ENCODE measurements at regions not wholly inside any gene's neighbourhood (a gene's known extent, or its start where the extent isn't known, plus 50 kb on each side); places are given as distances from the start of the nearest gene placed in this dataset.

GRCh38 chr1:58290685-58291372 lies 255.7 kb downstream of the OMA1 start:
- no peaks in the 10 kb centered on the region for H3K36me3 ChIP-seq
- no peaks in the 10 kb centered on the region for H3K27me3 ChIP-seq
- no peaks in the 10 kb centered on the region for H3K4me1 ChIP-seq
- DNase-seq, result no peak
- no peak overlapping the region for H3K27ac ChIP-seq
- no peak overlapping the region for H3K4me3 ChIP-seq
- no peak for TF ChIP-seq CTCF (IDR thresholded peaks at IDR 0.05)
- no peak for TF ChIP-seq POLR2A (IDR thresholded peaks at IDR 0.05)
- no peaks in the 10 kb centered on the region for H3K9me3 ChIP-seq

- no peak for DNase-seq
- H3K27ac ChIP-seq, result no peak overlapping the region
- H3K9me3 ChIP-seq, result no peaks in the 10 kb centered on the region
- no peaks in the 10 kb centered on the region for H3K27me3 ChIP-seq
- H3K4me1 ChIP-seq, result no peaks in the 10 kb centered on the region
- no peak overlapping the region for H3K4me3 ChIP-seq
- TF ChIP-seq POLR2A (IDR thresholded peaks at IDR 0.05) (no peak), CTCF (IDR thresholded peaks at IDR 0.05) (no peak)
- no peaks in the 10 kb centered on the region for H3K36me3 ChIP-seq
Measured at GRCh38 chr1:58288624-58289142, 257.8 kb downstream of the OMA1 start.

GRCh38 chr1:58287894-58288623 lies 258.5 kb downstream of the OMA1 start:
- H3K4me3 ChIP-seq, result no peak overlapping the region
- DNase-seq, result no peak
- no peaks in the 10 kb centered on the region for H3K9me3 ChIP-seq
- no peaks in the 10 kb centered on the region for H3K27me3 ChIP-seq
- H3K4me1 ChIP-seq, result no peaks in the 10 kb centered on the region
- TF ChIP-seq CTCF (IDR thresholded peaks at IDR 0.05) (no peak), POLR2A (IDR thresholded peaks at IDR 0.05) (no peak)
- no peaks in the 10 kb centered on the region for H3K36me3 ChIP-seq
- no peak overlapping the region for H3K27ac ChIP-seq

GRCh38 chr1:58284225-58284510 lies 262.4 kb downstream of the OMA1 start:
- TF ChIP-seq CTCF (IDR thresholded peaks at IDR 0.05) (no peak), POLR2A (IDR thresholded peaks at IDR 0.05) (no peak)
- no peak overlapping the region for H3K27ac ChIP-seq
- no peaks in the 10 kb centered on the region for H3K9me3 ChIP-seq
- H3K36me3 ChIP-seq, result no peaks in the 10 kb centered on the region
- H3K27me3 ChIP-seq, result no peaks in the 10 kb centered on the region
- H3K4me1 ChIP-seq, result no peaks in the 10 kb centered on the region
- no peak overlapping the region for H3K4me3 ChIP-seq
- DNase-seq, result no peak

GRCh38 chr1:58283388-58284224 lies 262.9 kb downstream of the OMA1 start:
- Histone ChIP-seq H3K36me3 (no peaks in the 10 kb centered on the region), H3K27me3 (no peaks in the 10 kb centered on the region), H3K27ac (no peak overlapping the region), H3K9me3 (no peaks in the 10 kb centered on the region), H3K4me3 (no peak overlapping the region), H3K4me1 (no peaks in the 10 kb centered on the region)
- DNase-seq, result no peak
- TF ChIP-seq POLR2A (IDR thresholded peaks at IDR 0.05) (no peak), CTCF (IDR thresholded peaks at IDR 0.05) (no peak)

Measured in Peyer's patch (tissue), 4 donors.